Fibroblast of skin of left biceps (primary cell): ENCODE measurements at regions not wholly inside any gene's neighbourhood (a gene's known extent, or its start where the extent isn't known, plus 50 kb on each side); places are given as distances from the start of the nearest gene placed in this dataset.
"Not testable (repeated sequence)": the region's sequence is repeated elsewhere in the genome, so short reads cannot be mapped to it uniquely, and the experiment has no call there.

Source experiments
- DNase-seq, 2 experiments: peaks; one replicate each; pipeline ENCODE4 v3.0.0-alpha.2; 2013; ENCODE audit warnings: low read depth in 2 of 2

GRCh38 chr2:16394072-16394985, 271.3 kb downstream of the CYRIA start:
- DNase-seq: no peak

- no peak for DNase-seq
These were observed 272.0 kb downstream of the CYRIA start for GRCh38 chr2:16393500-16394071.

- no peak for DNase-seq
These were observed 272.8 kb downstream of the CYRIA start for GRCh38 chr2:16392647-16393499.

GRCh38 chr2:16391986-16392385, 273.6 kb downstream of the CYRIA start:
- DNase-seq: no peak

GRCh38 chr2:16390561-16390960, 275.1 kb downstream of the CYRIA start:
- no peak for DNase-seq

- no peak for DNase-seq
These were observed 276.0 kb downstream of the CYRIA start for GRCh38 chr2:16389611-16390010.

GRCh38 chr2:16388199-16388830, 277.3 kb downstream of the CYRIA start:
- DNase-seq: not testable (repeated sequence)

GRCh38 chr2:16387461-16387984, 278.1 kb downstream of the CYRIA start:
- no peak for DNase-seq

- DNase-seq: no peak
These were observed 279.2 kb downstream of the CYRIA start for GRCh38 chr2:16386431-16386830.

- no peak for DNase-seq
These were observed 279.6 kb downstream of the CYRIA start for GRCh38 chr2:16386031-16386430.

- DNase-seq: no peak
These were observed 280.3 kb downstream of the CYRIA start for GRCh38 chr2:16385341-16385740.

GRCh38 chr2:16383411-16383810, 282.2 kb downstream of the CYRIA start:
- no peak for DNase-seq

GRCh38 chr2:16382451-16382850, 283.2 kb downstream of the CYRIA start:
- no peak for DNase-seq

- no peak for DNase-seq
These were observed 284.1 kb downstream of the CYRIA start for GRCh38 chr2:16381511-16381910.

- not testable (repeated sequence) for DNase-seq
These were observed 285.7 kb downstream of the CYRIA start for GRCh38 chr2:16379901-16380300.

- DNase-seq: not testable (repeated sequence)
These were observed 286.6 kb downstream of the CYRIA start for GRCh38 chr2:16379061-16379460.

- no peak for DNase-seq
These were observed 287.6 kb downstream of the CYRIA start for GRCh38 chr2:16378031-16378430.

- DNase-seq: no peak
These were observed 289.7 kb downstream of the CYRIA start for GRCh38 chr2:16375981-16376380.

- DNase-seq: no peak
These were observed 290.3 kb downstream of the CYRIA start for GRCh38 chr2:16375351-16375750.

- DNase-seq: no peak
These were observed 291.0 kb downstream of the CYRIA start for GRCh38 chr2:16374671-16375070.

- no peak for DNase-seq
These were observed 292.3 kb downstream of the CYRIA start for GRCh38 chr2:16373341-16373740.

GRCh38 chr2:16371751-16372150, 293.9 kb downstream of the CYRIA start:
- no peak for DNase-seq
